Peyer's patch (tissue), 4 donors: ENCODE measurements at regions not wholly inside any gene's neighbourhood (a gene's known extent, or its start where the extent isn't known, plus 50 kb on each side); places are given as distances from the start of the nearest gene placed in this dataset.
A peak's percentile ranks its signal among the peaks of the same experiment; 100 is the strongest.
"Not testable (repeated sequence)": the region's sequence is repeated elsewhere in the genome, so short reads cannot be mapped to it uniquely, and the experiment has no call there.

Source experiments
- DNase-seq, 3 donors: peaks; one replicate each; pipeline ENCODE4 v3.0.0-alpha.2; 2017 to 2019
- H3K27ac ChIP-seq, 4 donors: fragments of 200-600 bp; sonication (generic); one replicate each; pipeline ENCODE4 v1.5.1; 2016 to 2019
- H3K27me3 ChIP-seq, 2 donors: fragments of 200-600 bp; sonication (generic); one replicate each; pipeline ENCODE4 v1.5.1; 2019
- H3K36me3 ChIP-seq, 3 donors: fragments of 200-600 bp; sonication (generic); one replicate each; pipeline ENCODE4 v1.5.1; 2016 to 2019
- H3K4me1 ChIP-seq, 4 donors: fragments of 200-600 bp; sonication (generic); one replicate each; pipeline ENCODE4 v1.5.1; 2016 to 2019
- H3K4me3 ChIP-seq, 4 donors: fragments of 200-600 bp; sonication (generic); 1 replicate in 3 of 4; 2 replicates in 1 of 4; pipeline ENCODE4 v1.5.1; 2016 to 2019; ENCODE audit warnings: mild to moderate bottlenecking in 1 of 4
- H3K9me3 ChIP-seq, 4 donors: fragments of 200-600 bp; sonication (generic); one replicate each; pipeline ENCODE4 v1.5.1; 2016 to 2019; ENCODE audit warnings: mild to moderate bottlenecking in 1 of 4

DNA sequence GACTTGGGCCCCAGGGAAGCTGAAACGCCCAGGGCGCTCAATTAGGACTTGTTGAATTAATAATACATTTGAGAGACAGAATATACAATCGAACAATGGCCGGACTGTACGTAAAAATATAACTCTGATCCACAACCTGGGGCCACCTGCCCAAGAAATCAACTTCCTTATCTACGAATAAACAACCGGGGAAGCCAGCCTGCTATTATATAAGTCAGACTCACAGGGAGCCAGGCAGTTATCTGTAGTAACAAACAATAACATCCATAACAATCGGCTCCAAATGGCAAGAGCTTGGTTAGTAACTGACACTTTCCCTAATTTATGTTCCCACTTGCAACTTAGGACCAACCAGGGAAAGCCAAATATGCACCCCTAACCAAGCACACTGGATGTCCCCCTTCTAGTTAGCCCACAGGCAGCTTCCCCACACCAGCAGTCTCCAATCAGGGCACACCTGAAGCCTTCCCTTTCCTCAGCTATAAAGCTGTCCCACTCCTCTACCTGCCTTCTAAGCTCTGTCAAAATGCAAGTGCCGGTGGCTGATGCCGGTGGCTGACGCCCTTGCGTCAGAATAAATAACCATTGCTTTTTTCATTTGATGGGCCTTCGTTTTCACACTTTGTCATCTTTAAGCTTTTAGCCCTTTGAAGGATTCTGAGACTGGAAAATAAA, 135.2 kb downstream of the FAM72B start:
- not testable (repeated sequence) for H3K27me3 ChIP-seq, H3K9me3 ChIP-seq, DNase-seq, H3K4me1 ChIP-seq, H3K36me3 ChIP-seq, H3K27ac ChIP-seq, H3K4me3 ChIP-seq

DNA sequence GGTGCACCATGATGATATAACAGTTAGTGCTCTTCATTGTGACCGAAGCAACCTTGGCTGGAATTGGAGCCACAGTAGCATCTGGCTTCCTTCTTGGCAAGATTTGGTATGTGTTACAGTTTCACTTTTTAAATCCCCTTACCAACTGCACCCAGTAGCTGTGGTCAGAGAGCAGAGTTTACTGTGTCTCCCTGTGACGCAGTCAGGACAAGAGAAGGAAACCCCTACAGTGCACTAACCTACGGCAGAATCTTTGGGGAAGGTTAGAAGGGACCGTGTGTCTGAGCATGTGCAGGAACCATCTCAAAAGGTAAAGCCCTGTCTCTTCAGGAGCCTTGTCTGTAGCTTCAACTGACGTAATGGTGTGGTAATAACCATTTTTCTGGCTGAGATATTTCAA, 134.0 kb downstream of the FAM72B start:
- H3K4me1 ChIP-seq, H3K36me3 ChIP-seq, H3K27me3 ChIP-seq, H3K4me3 ChIP-seq, H3K9me3 ChIP-seq, H3K27ac ChIP-seq, DNase-seq: not testable (repeated sequence)

DNA sequence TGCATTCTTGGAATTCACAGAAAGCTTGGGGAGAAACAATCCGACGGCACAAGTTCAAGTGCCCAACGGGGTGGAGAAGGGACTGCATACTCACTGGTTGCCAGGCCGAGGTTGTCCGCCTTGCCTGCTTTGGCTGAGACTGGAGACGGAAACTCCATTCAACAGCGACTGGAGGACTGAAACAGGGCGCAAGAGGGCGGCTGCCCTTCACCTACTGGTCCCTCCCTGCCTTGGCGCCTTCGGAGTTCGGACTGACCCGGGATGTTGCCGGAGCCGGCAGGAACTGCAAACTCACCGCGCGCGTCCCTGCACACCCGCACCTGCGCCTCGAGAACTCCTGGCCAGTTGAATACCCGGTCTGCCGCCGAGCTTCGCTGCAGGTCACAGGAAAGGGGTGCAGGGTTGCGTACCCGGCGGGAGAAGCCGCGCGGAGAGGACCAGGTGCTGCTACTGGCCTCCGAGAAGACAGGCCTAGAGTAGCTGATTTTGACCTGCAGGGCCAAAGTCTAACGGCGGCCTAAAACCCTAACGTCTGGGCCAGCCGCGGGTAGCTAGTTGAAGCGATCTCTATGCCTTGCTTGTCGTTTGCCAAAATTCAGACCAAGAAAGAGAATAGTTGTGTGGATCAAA, 132.9 kb downstream of the FAM72B start:
- not testable (repeated sequence) for H3K4me1 ChIP-seq, H3K4me3 ChIP-seq, H3K27me3 ChIP-seq, H3K27ac ChIP-seq, H3K36me3 ChIP-seq, H3K9me3 ChIP-seq, DNase-seq

DNA sequence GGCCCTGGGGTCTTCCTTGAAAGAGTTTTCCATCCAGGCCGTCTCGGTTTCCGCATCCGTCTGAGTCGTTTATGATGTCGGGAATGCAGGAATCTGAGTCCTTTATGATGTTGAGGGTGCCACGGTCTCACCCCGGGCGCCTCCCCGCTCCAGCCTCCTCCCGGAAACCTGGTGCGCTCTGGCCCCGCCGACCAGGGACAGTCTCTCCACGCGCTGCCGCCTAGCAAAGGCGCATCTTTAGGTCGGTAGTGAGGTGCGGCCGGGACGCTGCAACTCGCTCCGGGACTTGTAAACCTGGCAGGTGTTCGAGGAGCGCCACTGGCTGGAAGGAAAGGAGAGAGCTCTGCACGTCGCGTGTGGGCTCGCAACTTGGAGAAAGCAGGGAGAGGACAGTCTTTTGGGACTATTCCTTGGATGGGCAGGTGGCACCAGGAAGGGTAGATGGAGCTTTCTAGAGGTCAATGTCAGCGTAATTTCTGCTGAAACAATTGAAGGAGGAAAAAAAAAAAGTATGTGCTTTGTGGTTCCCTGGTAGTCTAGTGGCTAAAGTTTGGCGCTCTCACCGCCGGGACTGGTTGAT, 132.0 kb downstream of the FAM72B start:
- not testable (repeated sequence) for H3K4me1 ChIP-seq, H3K4me3 ChIP-seq, H3K27me3 ChIP-seq, H3K9me3 ChIP-seq, H3K36me3 ChIP-seq, H3K27ac ChIP-seq
- DNase-seq: peak in 1 of 3 donors; percentile 36

DNA sequence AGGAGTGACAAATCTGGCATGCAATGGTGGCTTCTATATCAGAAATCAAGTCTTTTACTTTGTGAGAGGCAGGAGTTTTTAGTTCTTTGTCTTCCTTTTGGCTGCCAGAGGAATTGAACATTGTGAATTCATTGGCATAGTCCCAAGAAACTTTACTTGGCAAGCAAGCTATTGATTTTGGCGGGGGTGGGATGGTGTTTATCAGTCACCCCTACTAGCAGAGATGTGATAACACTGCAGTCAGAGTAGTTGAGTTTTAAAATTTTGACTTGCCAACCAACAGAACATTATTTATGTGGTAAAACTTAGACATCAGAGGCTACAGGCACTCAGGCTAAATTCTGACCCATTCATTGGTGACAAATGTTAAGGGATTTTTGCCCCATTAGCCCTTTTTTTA, 129.2 kb downstream of the FAM72B start:
- not testable (repeated sequence) for H3K4me1 ChIP-seq, H3K27me3 ChIP-seq, H3K4me3 ChIP-seq, H3K9me3 ChIP-seq, DNase-seq, H3K36me3 ChIP-seq, H3K27ac ChIP-seq

DNA sequence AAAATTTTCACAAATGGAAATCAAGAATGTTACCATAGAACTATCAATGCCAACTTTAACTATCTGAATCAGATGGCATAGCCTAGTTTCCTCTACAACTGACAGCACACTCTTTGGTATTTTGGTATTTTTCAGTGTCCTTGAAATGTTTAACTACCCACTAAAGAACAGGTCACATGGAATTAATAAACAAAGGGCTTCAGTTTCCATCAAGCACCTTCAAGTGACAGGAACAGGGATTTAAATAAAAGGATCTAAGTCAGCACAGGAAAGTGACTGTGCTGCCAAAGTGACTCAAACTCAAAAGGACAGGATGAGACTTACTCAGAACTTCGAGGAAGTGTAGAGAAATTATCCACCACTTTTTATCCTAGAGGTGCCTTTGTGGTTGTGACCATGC, 117.2 kb downstream of the FAM72B start:
- DNase-seq, H3K27me3 ChIP-seq, H3K36me3 ChIP-seq, H3K27ac ChIP-seq, H3K4me3 ChIP-seq, H3K4me1 ChIP-seq, H3K9me3 ChIP-seq: not testable (repeated sequence)

DNA sequence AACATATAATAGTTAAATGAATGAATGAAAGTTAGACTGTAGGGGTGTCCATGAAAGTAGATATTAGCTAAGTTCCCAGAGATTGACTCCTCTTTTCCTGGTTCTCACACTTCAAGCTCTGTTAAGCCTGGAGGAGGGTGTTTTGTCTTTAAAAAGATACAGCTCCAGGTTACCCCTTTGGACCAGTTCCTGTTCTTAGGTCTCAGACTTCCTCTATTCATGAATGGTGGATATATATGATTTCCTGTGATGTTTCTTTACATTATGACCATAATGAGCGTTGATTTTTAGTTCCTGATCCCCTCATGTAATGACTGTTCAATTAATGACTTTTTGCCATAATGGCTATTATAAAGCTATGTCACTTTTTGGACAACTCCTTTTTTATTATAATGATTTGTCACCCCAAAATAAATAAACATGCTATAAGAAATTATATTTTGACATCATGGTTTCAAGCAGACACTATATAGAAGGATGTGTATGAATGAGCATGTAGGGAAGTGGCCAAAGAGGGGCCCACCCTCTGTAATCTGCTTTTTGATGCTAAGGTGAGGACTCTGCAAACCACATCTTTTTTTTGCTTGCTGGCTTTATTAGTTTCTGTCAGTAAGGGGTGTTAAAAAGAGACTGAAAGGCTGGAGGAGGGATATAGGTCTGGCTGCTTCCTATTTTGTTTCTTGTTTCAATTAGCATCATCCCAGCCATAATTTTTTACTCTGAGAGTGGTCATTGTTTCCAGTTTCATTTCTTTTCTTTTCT, 115.2 kb downstream of the FAM72B start:
- DNase-seq, H3K27me3 ChIP-seq, H3K36me3 ChIP-seq, H3K4me1 ChIP-seq, H3K27ac ChIP-seq, H3K9me3 ChIP-seq, H3K4me3 ChIP-seq: not testable (repeated sequence)

DNA sequence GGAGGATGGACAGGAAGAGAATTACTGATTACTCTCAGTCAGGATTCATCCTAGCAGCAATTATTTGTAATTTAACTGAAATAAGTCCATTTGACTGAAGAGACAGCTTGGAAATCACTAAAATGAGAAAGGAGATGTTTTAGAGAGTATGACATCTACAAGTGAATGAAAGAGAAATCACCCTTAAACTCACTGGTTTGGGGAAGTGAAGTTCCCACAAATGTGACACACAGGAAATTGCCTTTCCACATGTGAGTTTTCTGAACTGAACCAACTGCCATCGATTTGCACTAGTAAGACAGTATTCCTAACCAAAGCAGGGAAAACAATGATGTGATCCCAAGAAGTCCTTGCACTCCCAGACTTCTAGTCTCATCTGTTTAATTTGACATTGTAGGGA, 110.3 kb downstream of the FAM72B start:
- H3K4me3 ChIP-seq, H3K27me3 ChIP-seq, H3K4me1 ChIP-seq, H3K9me3 ChIP-seq, H3K27ac ChIP-seq, DNase-seq, H3K36me3 ChIP-seq: not testable (repeated sequence)

DNA sequence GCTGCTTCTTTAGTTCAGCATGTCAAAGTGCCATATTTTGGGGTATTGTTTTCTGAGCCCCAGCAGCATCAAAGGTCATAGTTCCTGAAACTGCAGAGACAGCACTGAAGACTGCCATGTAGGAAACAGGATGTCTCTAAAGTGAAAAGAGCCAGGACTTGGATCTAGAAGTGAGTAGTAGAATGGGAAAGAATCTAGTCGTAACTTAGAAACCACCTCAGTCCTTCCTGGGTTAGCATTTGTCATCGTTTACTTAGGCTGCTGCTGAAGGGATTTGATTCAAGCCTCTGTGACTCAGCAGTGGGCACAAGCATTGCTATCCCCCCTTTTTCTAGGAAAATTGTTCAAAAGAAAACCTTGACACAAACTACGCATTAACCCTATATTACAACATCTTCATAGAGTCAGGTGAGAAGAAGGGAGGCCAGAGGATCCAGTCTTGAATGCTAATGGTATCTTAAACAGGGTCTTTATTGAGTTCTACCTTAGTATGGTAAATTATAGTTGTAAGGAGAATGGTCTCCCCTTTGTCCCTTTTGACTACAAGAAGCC, 108.8 kb downstream of the FAM72B start:
- H3K4me1 ChIP-seq, H3K36me3 ChIP-seq, H3K4me3 ChIP-seq, H3K27ac ChIP-seq, DNase-seq, H3K27me3 ChIP-seq, H3K9me3 ChIP-seq: not testable (repeated sequence)

DNA sequence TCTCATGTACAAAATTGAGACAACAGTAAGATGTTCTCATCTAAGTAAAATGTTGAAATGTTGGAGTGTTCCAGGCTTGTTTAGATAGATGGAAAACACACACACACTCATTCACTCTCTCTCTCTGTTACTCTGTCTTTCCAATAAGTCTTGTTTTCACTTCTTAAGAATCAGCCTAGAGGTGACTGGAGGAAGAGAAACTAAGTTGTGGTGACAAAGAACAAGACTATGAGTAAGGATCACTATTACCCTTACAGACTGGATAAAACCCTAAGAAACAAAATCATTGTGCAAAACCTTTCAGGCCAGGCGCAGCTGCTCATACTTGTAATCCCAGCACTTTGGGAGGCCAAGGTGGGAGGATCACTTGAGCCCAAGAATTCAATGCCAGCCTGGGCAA, 107.5 kb downstream of the FAM72B start:
- not testable (repeated sequence) for H3K27ac ChIP-seq, H3K27me3 ChIP-seq, H3K4me1 ChIP-seq, H3K9me3 ChIP-seq, H3K4me3 ChIP-seq, DNase-seq, H3K36me3 ChIP-seq

DNA sequence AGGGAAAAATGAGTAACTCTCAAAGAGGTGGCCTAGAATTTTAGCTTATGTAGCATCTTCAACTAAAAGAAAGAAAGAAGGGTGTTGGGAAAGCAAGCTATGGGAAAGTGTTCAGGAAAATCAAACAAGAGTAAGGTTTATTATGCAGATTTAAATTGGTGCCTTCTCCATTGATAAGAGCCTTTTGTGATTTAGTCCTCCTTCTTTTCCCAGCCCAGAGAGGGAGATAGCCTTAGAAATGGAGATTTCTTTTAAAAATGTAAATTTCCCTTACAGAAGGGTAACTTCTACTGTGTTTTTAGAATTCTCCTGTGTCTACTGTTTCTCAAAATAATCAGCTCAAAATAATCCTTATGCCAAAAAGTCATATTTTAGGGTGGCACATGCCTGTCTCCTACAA, 104.5 kb downstream of the FAM72B start:
- H3K9me3 ChIP-seq, DNase-seq, H3K27ac ChIP-seq, H3K4me1 ChIP-seq, H3K4me3 ChIP-seq, H3K36me3 ChIP-seq, H3K27me3 ChIP-seq: not testable (repeated sequence)

DNA sequence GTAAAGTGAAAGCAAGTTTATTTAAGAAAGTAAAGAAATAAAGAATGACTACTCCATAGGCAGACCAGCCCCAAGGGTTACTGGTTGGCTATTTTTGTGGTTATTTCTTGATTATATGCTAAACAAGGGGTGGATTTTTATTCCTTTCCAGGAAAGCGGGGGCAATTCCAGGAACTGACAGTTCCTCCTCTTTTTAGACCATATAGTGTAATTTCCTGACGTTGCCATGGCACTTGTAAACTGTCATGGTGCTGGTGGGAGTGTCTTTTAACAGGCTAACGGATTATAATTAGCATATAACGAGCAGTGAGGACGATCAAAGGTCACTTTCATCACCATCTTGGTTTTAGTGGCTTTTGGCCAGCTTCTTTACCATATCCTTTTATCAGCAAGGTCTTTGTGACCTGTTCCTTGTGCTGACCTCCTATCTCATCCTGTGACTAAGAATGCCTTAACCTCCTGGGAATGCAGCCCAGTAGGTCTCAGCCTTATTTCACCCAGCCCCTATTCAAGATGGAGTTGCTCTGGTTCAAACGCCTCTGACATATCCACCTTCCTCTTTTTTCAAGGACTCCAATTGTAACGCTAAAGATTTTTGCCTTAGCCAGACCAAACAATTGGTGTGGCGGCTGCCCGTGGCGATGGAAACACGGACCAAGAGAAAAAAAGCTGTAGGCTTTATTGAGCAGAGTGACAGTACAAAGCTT, 103.8 kb downstream of the FAM72B start:
- not testable (repeated sequence) for DNase-seq, H3K27me3 ChIP-seq, H3K4me3 ChIP-seq, H3K36me3 ChIP-seq, H3K27ac ChIP-seq, H3K9me3 ChIP-seq, H3K4me1 ChIP-seq

DNA sequence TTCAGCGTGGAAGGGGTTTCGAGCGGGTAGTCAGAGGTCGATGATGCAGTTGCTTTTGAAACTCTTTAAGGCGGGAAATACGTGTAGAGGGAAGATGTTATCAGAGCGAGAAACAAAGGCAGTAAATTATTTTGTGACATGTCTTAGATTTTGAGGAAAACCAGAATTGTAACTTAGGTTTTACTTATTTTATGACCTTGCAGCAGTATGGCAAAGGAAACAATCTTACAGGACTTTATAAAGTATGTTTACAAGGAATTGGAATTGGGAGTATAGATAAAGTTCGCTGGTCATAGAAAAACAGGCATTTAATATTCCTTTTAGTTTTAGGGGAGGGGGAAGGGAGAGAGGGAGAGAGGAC, 103.3 kb downstream of the FAM72B start:
- H3K27ac ChIP-seq, DNase-seq, H3K36me3 ChIP-seq, H3K4me1 ChIP-seq, H3K27me3 ChIP-seq, H3K4me3 ChIP-seq, H3K9me3 ChIP-seq: not testable (repeated sequence)

DNA sequence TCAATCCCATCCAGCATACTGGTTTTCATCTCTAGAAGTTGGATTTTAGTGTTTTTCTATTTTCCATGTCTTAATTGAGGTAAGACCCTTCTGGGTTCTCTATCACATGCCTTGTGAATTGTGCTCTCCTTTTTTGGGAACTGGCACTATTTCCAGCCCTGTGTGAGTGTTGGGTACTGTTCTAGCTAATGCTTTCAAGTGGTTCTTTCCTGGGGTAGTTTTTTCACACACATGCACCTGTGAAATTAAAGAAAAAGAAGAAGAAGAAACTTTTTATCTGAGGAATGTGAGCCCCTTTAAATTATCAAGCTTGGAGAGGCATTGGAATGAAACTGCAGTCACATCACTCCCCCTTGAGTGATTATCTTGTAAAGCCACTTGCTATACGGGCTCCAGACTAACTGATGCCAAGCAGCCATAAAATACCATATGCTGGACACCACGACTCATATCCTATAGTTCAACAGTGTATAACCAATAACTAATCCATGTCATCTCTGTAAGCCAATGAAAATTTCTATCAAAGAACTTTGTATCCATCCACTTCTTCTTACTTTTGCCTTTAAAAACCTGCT, 102.4 kb downstream of the FAM72B start:
- H3K36me3 ChIP-seq, H3K9me3 ChIP-seq, H3K27me3 ChIP-seq, H3K4me1 ChIP-seq, H3K27ac ChIP-seq, DNase-seq, H3K4me3 ChIP-seq: not testable (repeated sequence)
